ACC112 (cell line): ENCODE measurements at regions not wholly inside any gene's neighbourhood (a gene's known extent, or its start where the extent isn't known, plus 50 kb on each side); places are given as distances from the start of the nearest gene placed in this dataset.

Experiments used
- H2AFZ ChIP-seq: fragments of 200-600 bp; sonication (generic); one replicate; pipeline ENCODE4 v1.6.0; 2017; ENCODE audit warnings: antibody characterized with exemption, low read length; ENCODE audit not compliant: unreplicated experiment
- H3K27ac ChIP-seq: fragments of 200-600 bp; sonication (generic); 2 replicates; pipeline ENCODE4 v1.5.1; 2014; ENCODE audit warnings: low read depth, mild to moderate bottlenecking, antibody characterized with exemption, low read length, moderate library complexity
- H3K27me3 ChIP-seq: fragments of 200-600 bp; sonication (generic); 2 replicates; pipeline ENCODE4 v1.6.1; 2014; ENCODE audit warnings: mild to moderate bottlenecking, antibody characterized with exemption, low read length, moderate library complexity, mixed read lengths; ENCODE audit not compliant: insufficient read depth
- H3K36me3 ChIP-seq: fragments of 200-600 bp; sonication (generic); 2 replicates; pipeline ENCODE4 v1.6.1; 2016; ENCODE audit warnings: mild to moderate bottlenecking, antibody characterized with exemption, low read length, moderate library complexity, mixed read lengths; ENCODE audit not compliant: insufficient read depth
- H3K4me1 ChIP-seq: fragments of 200-600 bp; sonication (generic); one replicate; pipeline ENCODE4 v1.6.1; 2016; ENCODE audit warnings: low read length, mixed read lengths; ENCODE audit not compliant: insufficient read depth, unreplicated experiment, control insufficient read depth
- H3K4me3 ChIP-seq: fragments of 200-600 bp; sonication (generic); 2 replicates; pipeline ENCODE4 v1.5.1; 2014; ENCODE audit warnings: mild to moderate bottlenecking, low read depth, low read length
- H3K79me2 ChIP-seq: fragments of 200-600 bp; sonication (generic); one replicate; pipeline ENCODE4 v1.6.0; 2016; ENCODE audit warnings: low read length; ENCODE audit not compliant: control insufficient read depth, unreplicated experiment, insufficient read depth

DNA sequence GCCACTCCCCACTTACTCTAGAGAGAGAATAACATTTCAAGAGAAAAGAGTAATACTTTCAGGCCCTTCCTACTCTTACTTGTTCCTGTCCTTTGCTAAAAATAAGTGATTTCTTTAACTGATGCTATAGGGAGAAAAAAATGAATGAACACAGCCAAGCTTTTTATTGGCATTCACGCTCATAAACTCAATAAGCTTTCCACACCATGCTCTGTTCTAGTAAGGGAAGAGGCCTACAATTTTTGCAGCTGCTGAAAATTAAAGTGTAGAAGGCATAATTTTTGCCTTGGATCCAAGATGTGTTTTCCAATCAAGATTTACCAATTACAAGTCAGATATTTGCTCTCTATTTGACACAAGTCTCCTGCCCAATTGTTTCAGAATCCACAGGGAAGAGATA is 188.1 kb upstream of the RGS18 start:
- no peak overlapping the region for H2AFZ ChIP-seq
- H3K27me3 ChIP-seq = no peaks in the 10 kb centered on the region
- H3K4me1 ChIP-seq = no peaks in the 10 kb centered on the region
- H3K79me2 ChIP-seq = no peaks in the 10 kb centered on the region
- no peaks in the 10 kb centered on the region for H3K36me3 ChIP-seq
- no peak overlapping the region for H3K4me3 ChIP-seq
- H3K27ac ChIP-seq = no peak overlapping the region

- H3K4me1 ChIP-seq = no peaks in the 10 kb centered on the region
- no peak overlapping the region for H3K4me3 ChIP-seq
- no peaks in the 10 kb centered on the region for H3K36me3 ChIP-seq
- H3K27ac ChIP-seq = no peak overlapping the region
- H3K79me2 ChIP-seq = no peaks in the 10 kb centered on the region
- no peaks in the 10 kb centered on the region for H3K27me3 ChIP-seq
- no peak overlapping the region for H2AFZ ChIP-seq
These were observed 186.8 kb upstream of the RGS18 start for GRCh38 chr1:191971447-191971846.

- Histone ChIP-seq H3K36me3 (no peaks in the 10 kb centered on the region), H3K79me2 (no peaks in the 10 kb centered on the region), H3K27me3 (no peaks in the 10 kb centered on the region), H3K4me1 (no peaks in the 10 kb centered on the region), H2AFZ (no peak overlapping the region), H3K4me3 (no peak overlapping the region), H3K27ac (no peak overlapping the region)
These were observed 184.3 kb upstream of the RGS18 start for GRCh38 chr1:191974004-191974403.

DNA sequence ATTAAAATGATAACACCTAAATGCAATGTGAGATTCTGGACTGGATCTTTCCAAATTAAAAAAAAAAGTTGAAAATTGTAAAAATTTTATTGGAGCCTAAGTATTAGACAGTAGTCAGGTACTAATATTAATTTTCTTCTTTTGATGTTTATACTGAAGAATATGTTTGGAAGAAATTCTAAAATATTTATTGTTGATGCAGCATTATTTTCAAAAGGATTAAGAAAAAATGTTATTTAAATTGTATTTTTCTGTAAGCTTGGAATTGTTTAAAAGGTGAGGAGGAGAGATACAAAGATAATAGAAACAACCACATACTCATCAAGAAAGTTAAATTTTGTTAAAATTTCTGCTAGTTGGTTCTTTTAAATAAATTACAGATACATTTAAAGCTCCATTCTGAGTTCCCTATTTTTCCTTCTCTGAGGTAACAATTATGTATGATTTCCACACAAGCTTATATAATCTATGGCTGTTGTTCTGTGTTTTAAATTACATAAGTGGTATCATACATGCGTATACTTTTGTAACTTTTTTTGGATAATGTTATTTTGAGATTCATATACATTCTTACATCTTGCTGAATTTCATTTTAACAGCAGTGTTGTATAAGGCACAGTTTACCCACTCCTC is 180.3 kb upstream of the RGS18 start:
- no peak overlapping the region for H3K4me3 ChIP-seq
- H2AFZ ChIP-seq = no peak overlapping the region
- H3K27ac ChIP-seq = no peak overlapping the region
- no peaks in the 10 kb centered on the region for H3K4me1 ChIP-seq
- no peaks in the 10 kb centered on the region for H3K36me3 ChIP-seq
- no peaks in the 10 kb centered on the region for H3K27me3 ChIP-seq
- H3K79me2 ChIP-seq = no peaks in the 10 kb centered on the region

GRCh38 chr1:191984856-191985255 is 173.4 kb upstream of the RGS18 start:
- H2AFZ ChIP-seq = no peak overlapping the region
- H3K36me3 ChIP-seq = no peaks in the 10 kb centered on the region
- no peak overlapping the region for H3K27ac ChIP-seq
- H3K4me1 ChIP-seq = no peaks in the 10 kb centered on the region
- no peaks in the 10 kb centered on the region for H3K79me2 ChIP-seq
- H3K27me3 ChIP-seq = no peaks in the 10 kb centered on the region
- H3K4me3 ChIP-seq = no peak overlapping the region

GRCh38 chr1:191992118-191992517 is 166.1 kb upstream of the RGS18 start:
- Histone ChIP-seq H3K36me3 (no peaks in the 10 kb centered on the region), H3K4me3 (no peak overlapping the region), H3K79me2 (no peaks in the 10 kb centered on the region), H3K27me3 (no peaks in the 10 kb centered on the region), H2AFZ (no peak overlapping the region), H3K4me1 (no peaks in the 10 kb centered on the region), H3K27ac (no peak overlapping the region)

DNA sequence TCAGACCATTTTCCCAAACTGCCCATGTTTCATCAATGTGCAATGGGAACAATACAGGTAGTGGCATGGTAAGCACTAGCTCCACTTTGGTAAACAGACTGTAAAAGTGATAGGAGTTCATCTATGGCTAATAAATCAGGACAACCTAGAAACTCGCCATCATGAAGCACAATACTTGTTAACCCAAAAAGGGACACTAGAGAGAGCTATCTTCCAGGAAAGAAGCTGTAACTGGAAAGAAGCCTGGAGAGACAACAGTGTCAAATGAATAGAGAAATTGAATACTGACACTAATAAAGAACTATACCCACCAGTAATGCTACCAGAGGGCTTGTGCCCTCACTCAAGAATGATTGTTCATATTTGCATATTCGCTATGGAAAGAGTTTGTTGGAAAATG is 164.7 kb upstream of the RGS18 start:
- Histone ChIP-seq H2AFZ (no peak overlapping the region), H3K79me2 (no peaks in the 10 kb centered on the region), H3K27ac (no peak overlapping the region), H3K27me3 (no peaks in the 10 kb centered on the region), H3K4me1 (no peaks in the 10 kb centered on the region), H3K36me3 (no peaks in the 10 kb centered on the region), H3K4me3 (no peak overlapping the region)

DNA sequence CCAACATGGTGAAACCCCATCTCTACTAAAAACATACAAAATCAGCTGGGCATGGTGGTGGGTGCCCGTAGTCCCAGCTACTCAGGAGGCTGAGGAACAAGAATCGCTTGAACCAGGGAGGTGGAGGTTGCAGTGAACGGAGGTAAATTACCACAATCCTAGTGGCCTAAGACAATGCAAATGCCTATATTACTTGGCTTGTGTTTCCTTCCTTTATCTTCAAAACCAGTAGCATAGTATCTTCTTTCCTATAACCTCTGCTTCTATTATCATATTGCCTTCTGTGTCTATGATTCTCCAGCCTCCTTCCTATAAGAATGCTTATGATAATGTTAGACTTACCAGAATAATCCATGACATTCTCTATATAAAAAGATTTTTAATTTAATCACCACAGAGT is 156.2 kb upstream of the RGS18 start:
- H3K27me3 ChIP-seq = no peaks in the 10 kb centered on the region
- no peak overlapping the region for H3K27ac ChIP-seq

GRCh38 chr1:192003295-192004077 is 154.8 kb upstream of the RGS18 start:
- Histone ChIP-seq H3K4me3 (no peak overlapping the region), H3K4me1 (no peaks in the 10 kb centered on the region), H3K27ac (no peak overlapping the region), H3K79me2 (no peaks in the 10 kb centered on the region), H3K27me3 (no peaks in the 10 kb centered on the region), H3K36me3 (no peaks in the 10 kb centered on the region), H2AFZ (peak overlapping the region; percentile 62)

More for the DNA sequence above, 156.2 kb upstream of the RGS18 start:
- Histone ChIP-seq H2AFZ (no peak overlapping the region), H3K4me1 (no peaks in the 10 kb centered on the region), H3K4me3 (no peak overlapping the region), H3K36me3 (no peaks in the 10 kb centered on the region), H3K79me2 (no peaks in the 10 kb centered on the region)

- Histone ChIP-seq H3K27me3 (no peaks in the 10 kb centered on the region), H2AFZ (peak overlapping the region; percentile 43), H3K4me1 (no peaks in the 10 kb centered on the region)
These were observed 152.3 kb upstream of the RGS18 start for GRCh38 chr1:192005976-192006375.

GRCh38 chr1:192008281-192008825 is 149.9 kb upstream of the RGS18 start:
- Histone ChIP-seq H2AFZ (no peak overlapping the region), H3K79me2 (no peaks in the 10 kb centered on the region), H3K27me3 (no peaks in the 10 kb centered on the region)

More at GRCh38 chr1:192005976-192006375, 152.3 kb upstream of the RGS18 start:
- H3K79me2 ChIP-seq = no peaks in the 10 kb centered on the region
- H3K27ac ChIP-seq = no peak overlapping the region
- H3K36me3 ChIP-seq = no peaks in the 10 kb centered on the region
- no peak overlapping the region for H3K4me3 ChIP-seq

More at GRCh38 chr1:192008281-192008825, 149.9 kb upstream of the RGS18 start:
- Histone ChIP-seq H3K36me3 (no peaks in the 10 kb centered on the region), H3K4me1 (no peaks in the 10 kb centered on the region), H3K4me3 (no peak overlapping the region), H3K27ac (no peak overlapping the region)
